Kidney (tissue), 13 donors: ENCODE measurements at regions not wholly inside any gene's neighbourhood (a gene's known extent, or its start where the extent isn't known, plus 50 kb on each side); places are given as distances from the start of the nearest gene placed in this dataset.

Experiments
- DNase-seq, 5 donors: peaks; one replicate each; pipeline ENCODE4 v3.0.0-alpha.2; 2013 to 2020
- FAIRE-seq: peaks from 2 replicates; lab custom pipeline; 2012; peaks lifted over from hg19 to GRCh38; lab: Jason Lieb, UNC
- H3K27ac ChIP-seq, 2 donors: one replicate each; pipeline ENCODE4 v1.7.0; 2013; ENCODE audit warnings: low read depth in 2 of 2, low read length in 2 of 2, inconsistent platforms in 1 of 2
- H3K27me3 ChIP-seq: one replicate; pipeline ENCODE4 v1.7.1; 2013; ENCODE audit warnings: low read length, inconsistent platforms; ENCODE audit not compliant: control insufficient read depth, insufficient read depth
- H3K36me3 ChIP-seq, 3 donors: one replicate each; pipeline versions ENCODE4 v1.7.0 to v1.7.1; 2013; ENCODE audit warnings: low read length in 3 of 3, control low read depth in 1 of 3, inconsistent platforms in 1 of 3; ENCODE audit not compliant: insufficient read depth in 3 of 3, control insufficient read depth in 2 of 3
- H3K4me1 ChIP-seq, 3 donors: one replicate each; pipeline versions ENCODE4 v1.7.0 to v1.7.1; 2013; ENCODE audit warnings: low read length in 3 of 3, inconsistent platforms in 1 of 3, low read depth in 1 of 3; ENCODE audit not compliant: control insufficient read depth in 2 of 3, insufficient read depth in 2 of 3
- H3K4me3 ChIP-seq, 3 donors: one replicate each; pipeline versions ENCODE4 v1.7.0 to v1.8.1; 2013; ENCODE audit warnings: low read length in 3 of 3, control low read depth in 1 of 3, inconsistent platforms in 1 of 3
- H3K9ac ChIP-seq, 3 donors: one replicate each; pipeline versions ENCODE4 v1.7.0 to v1.7.1; 2013; ENCODE audit warnings: low read length in 3 of 3, control low read depth in 1 of 3, inconsistent platforms in 1 of 3
- H3K9me3 ChIP-seq, 3 donors: one replicate each; pipeline versions ENCODE4 v1.7.0 to v1.7.1; 2013; ENCODE audit warnings: low read length in 3 of 3, control low read depth in 1 of 3, inconsistent platforms in 1 of 3; ENCODE audit not compliant: control insufficient read depth in 2 of 3, insufficient read depth in 1 of 3
- intact Hi-C: fragments of 100-400 bp; cut with DNase I; formaldehyde crosslinking; loops from one replicate; pipeline ENCODE4 v1.11.1; 2022
- TF ChIP-seq, protein P1 (sequence below): IDR thresholded peaks from 3 replicates; pipeline ENCODE4 v1.5.1; 2012; ENCODE audit warnings: mild to moderate bottlenecking, moderate library complexity, borderline replicate concordance; ENCODE audit not compliant: insufficient read depth; ENCODE audit errors: extremely low read depth
- donor health status: control.
- donor health status: control.
- donor health status: control.
- donor health status: control.
- donor health status: control.
- donor health status: DM: yes; HTN: yes; CAD: no.
- donor health status: Normal renal cell carcinoma (clear cell type).

DNA sequence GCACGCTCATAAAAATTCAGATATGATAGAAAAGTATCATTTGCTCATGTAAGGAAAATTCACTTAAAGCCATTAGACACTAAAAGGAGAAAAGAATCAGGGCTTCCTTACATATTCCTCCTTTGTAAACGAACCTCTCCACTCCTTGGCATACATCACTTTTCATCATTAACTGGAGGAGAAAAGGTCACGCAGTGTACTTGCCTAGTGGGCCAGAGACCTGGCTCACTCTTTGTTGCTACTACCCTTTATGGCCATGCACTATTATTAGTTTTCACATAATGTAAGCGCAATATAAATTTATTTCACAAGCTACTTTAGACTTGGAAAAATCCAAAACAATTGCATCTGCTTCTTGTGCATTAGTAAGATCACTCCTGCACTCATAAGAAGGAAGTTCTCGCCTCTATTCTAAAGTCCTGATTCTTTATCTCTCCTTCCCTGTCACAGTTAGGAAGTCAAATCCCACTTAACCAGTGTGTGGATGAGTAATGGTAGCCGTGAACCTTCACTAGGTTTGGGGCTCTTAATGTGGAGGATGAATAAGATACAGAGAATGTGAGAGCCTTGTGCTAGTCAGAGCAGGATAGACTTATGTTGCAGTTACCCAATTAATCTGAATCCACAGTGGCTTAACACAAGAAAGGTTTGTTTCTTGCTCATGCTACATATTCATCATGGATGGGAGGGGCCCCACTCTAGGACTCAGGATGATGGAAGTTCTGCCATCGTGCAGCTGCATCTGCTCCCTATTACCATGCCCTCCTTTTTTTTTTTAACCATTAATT is 115.0 kb upstream of the GLS start:
- DNase-seq (no peak), FAIRE-seq (no peak)
- H3K9ac ChIP-seq = no peak overlapping the region
- no peaks in the 10 kb centered on the region for H3K4me1 ChIP-seq
- H3K27ac ChIP-seq = no peak overlapping the region
- H3K9me3 ChIP-seq = no peaks in the 10 kb centered on the region
- no peaks in the 10 kb centered on the region for H3K36me3 ChIP-seq
- TF ChIP-seq, protein P1, sequence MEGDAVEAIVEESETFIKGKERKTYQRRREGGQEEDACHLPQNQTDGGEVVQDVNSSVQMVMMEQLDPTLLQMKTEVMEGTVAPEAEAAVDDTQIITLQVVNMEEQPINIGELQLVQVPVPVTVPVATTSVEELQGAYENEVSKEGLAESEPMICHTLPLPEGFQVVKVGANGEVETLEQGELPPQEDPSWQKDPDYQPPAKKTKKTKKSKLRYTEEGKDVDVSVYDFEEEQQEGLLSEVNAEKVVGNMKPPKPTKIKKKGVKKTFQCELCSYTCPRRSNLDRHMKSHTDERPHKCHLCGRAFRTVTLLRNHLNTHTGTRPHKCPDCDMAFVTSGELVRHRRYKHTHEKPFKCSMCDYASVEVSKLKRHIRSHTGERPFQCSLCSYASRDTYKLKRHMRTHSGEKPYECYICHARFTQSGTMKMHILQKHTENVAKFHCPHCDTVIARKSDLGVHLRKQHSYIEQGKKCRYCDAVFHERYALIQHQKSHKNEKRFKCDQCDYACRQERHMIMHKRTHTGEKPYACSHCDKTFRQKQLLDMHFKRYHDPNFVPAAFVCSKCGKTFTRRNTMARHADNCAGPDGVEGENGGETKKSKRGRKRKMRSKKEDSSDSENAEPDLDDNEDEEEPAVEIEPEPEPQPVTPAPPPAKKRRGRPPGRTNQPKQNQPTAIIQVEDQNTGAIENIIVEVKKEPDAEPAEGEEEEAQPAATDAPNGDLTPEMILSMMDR = no peak
- H3K27me3 ChIP-seq = no peaks in the 10 kb centered on the region
- intact Hi-C loops = no loop called here
- H3K4me3 ChIP-seq = no peak overlapping the region

DNA sequence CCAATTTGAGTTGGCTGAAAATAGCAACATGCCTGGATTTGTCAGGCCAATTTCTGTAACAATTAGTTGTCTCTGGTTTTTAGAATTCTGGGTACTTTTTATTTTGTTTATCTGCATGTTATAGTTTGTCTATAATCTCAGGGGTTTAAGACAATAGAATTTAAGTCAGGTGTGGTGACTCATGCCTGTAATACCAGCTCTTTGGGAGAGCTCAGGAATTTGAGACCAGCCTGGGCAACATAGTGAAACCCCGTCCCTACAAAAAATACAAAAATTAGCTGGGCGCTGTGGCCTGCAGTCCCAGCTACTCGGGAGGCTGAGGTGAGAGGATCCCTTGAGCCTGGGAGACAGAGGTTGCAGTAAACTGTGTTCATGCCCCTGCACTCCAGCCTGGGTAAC is 114.4 kb upstream of the GLS start:
- DNase-seq (no peak), FAIRE-seq (no peak)
- H3K9ac ChIP-seq = no peak overlapping the region
- no peak overlapping the region for H3K27ac ChIP-seq
- TF ChIP-seq, protein P1 = no peak
- H3K27me3 ChIP-seq = no peaks in the 10 kb centered on the region
- H3K4me1 ChIP-seq = no peaks in the 10 kb centered on the region
- H3K36me3 ChIP-seq = no peaks in the 10 kb centered on the region
- H3K9me3 ChIP-seq = no peaks in the 10 kb centered on the region
- H3K4me3 ChIP-seq = no peak overlapping the region
- intact Hi-C loops = no loop called here

DNA sequence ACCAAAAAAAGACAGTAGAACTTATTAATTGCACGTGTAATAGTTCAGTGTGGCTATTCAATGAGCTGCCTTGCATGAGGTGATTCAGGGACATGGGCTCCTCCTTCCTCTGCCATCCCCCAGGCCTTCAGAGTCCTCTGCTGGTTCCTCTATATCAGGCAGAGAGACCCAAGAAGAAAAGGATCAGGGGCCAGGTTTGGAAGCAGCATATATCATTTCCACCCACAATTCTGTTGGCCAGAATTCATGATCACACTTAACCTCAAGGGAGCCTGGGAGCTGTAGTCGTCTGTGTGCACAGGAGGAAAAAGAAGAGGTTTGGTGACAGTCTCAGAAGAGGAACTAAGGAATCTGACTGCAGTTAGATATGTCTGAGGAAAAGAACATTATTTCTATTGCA is 114.0 kb upstream of the GLS start:
- TF ChIP-seq, protein P1 = no peak
- intact Hi-C loops = no loop called here
- Histone ChIP-seq H3K27me3 (no peaks in the 10 kb centered on the region), H3K9ac (no peak overlapping the region), H3K27ac (no peak overlapping the region), H3K36me3 (no peaks in the 10 kb centered on the region), H3K4me3 (no peak overlapping the region), H3K9me3 (no peaks in the 10 kb centered on the region), H3K4me1 (no peaks in the 10 kb centered on the region)
- FAIRE-seq = no peak
- no peak for DNase-seq
